HepG2 (cell line): ENCODE measurements at regions not wholly inside any gene's neighbourhood (a gene's known extent, or its start where the extent isn't known, plus 50 kb on each side); places are given as distances from the start of the nearest gene placed in this dataset.

Experiments
- AFF4 ChIP-seq: sonication (generic); formaldehyde crosslinking; IDR thresholded peaks from 2 replicates; pipeline ENCODE4 v1.4.0; 2020; ENCODE audit warnings: missing genetic modification reagents
- CEBPB ChIP-seq: IDR thresholded peaks from 2 replicates; pipeline ENCODE4 v1.6.1; 2011; ENCODE audit warnings: low read depth, low read length, improper control_type of control experiment, borderline replicate concordance
- FOSL1 ChIP-seq: sonication (generic); formaldehyde crosslinking; IDR thresholded peaks from 2 replicates; pipeline ENCODE4 v1.9.0; 2021; ENCODE audit warnings: missing genetic modification reagents, borderline replicate concordance
- HMGA1 ChIP-seq: sonication (generic); formaldehyde crosslinking; conservative IDR thresholded peaks from 2 replicates; pipeline ENCODE4 v1.4.0; 2020; ENCODE audit warnings: missing genetic modification reagents
- PBX3 ChIP-seq: sonication (generic); formaldehyde crosslinking; IDR thresholded peaks from 2 replicates; pipeline ENCODE4 v1.8.1; 2023; ENCODE audit warnings: missing genetic modification reagents, inconsistent platforms, borderline replicate concordance
- REST ChIP-seq, 2 experiments: IDR thresholded peaks; 2 replicates each; pipeline ENCODE4 v1.6.1; 2011 to 2012; ENCODE audit warnings: low read length in 2 of 2, borderline replicate concordance in 1 of 2, low read depth in 1 of 2, mild to moderate bottlenecking in 1 of 2, moderate library complexity in 1 of 2
- ZNF282 ChIP-seq: fragments of 450-650 bp; IDR thresholded peaks from 2 replicates; pipeline ENCODE4 v1.6.1; 2018; ENCODE audit not compliant: partially characterized antibody
- ZNF629 ChIP-seq: sonication (generic); formaldehyde crosslinking; conservative IDR thresholded peaks from 2 replicates; pipeline ENCODE4 v1.5.0; 2020; ENCODE audit warnings: missing genetic modification reagents
- ZSCAN12 ChIP-seq: sonication (generic); formaldehyde crosslinking; IDR thresholded peaks from 2 replicates; pipeline ENCODE4 v1.9.0; 2021; ENCODE audit warnings: mild to moderate bottlenecking, missing genetic modification reagents
- TF ChIP-seq, protein P1 (sequence below): sonication (generic); formaldehyde crosslinking; IDR thresholded peaks from 2 replicates; pipeline ENCODE4 v1.5.0; 2020; ENCODE audit warnings: mild to moderate bottlenecking, missing genetic modification reagents, moderate library complexity

DNA sequence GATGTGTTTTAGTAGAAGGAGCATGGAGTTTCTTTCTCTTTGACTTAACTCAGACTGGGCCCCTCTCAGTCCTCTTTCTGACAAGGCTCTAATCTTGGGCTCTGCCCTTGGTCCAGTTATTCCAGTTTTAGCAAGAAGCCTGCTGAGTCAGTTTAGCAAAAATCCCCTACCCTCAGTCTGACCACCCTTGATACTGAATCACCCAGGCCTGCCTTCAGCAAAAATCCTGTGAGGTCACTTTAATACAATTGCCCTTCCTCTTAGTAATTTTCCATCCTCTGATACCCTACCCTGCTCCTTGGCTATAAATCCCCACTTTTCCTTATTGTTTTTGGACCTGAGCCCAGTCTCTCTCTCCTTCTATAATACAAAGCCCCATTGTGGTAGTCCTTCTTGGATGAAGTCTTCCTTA lies 326.7 kb upstream of the NOX3 start:
- TF ChIP-seq PBX3 (no peak), HMGA1 (CRISPR knock-in tag) (no peak), CEBPB (no peak), REST (IDR thresholded peaks at IDR 0.05; ENCODE audit: borderline replicate concordance in 1 of 2, low read depth in 1 of 2, low read length in 2 of 2) (no peak), AFF4 (CRISPR knock-in tag) (no peak), FOSL1 (no peak), ZSCAN12 (CRISPR knock-in tag) (no peak), ZNF282 (no peak), ZNF629 (no peak)
- TF ChIP-seq, protein P1, sequence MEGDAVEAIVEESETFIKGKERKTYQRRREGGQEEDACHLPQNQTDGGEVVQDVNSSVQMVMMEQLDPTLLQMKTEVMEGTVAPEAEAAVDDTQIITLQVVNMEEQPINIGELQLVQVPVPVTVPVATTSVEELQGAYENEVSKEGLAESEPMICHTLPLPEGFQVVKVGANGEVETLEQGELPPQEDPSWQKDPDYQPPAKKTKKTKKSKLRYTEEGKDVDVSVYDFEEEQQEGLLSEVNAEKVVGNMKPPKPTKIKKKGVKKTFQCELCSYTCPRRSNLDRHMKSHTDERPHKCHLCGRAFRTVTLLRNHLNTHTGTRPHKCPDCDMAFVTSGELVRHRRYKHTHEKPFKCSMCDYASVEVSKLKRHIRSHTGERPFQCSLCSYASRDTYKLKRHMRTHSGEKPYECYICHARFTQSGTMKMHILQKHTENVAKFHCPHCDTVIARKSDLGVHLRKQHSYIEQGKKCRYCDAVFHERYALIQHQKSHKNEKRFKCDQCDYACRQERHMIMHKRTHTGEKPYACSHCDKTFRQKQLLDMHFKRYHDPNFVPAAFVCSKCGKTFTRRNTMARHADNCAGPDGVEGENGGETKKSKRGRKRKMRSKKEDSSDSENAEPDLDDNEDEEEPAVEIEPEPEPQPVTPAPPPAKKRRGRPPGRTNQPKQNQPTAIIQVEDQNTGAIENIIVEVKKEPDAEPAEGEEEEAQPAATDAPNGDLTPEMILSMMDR = no peak
